ENCODE measurements at regions not wholly inside any gene's neighbourhood (a gene's known extent, or its start where the extent isn't known, plus 50 kb on each side); places are given as distances from the start of the nearest gene placed in this dataset.

DNA sequence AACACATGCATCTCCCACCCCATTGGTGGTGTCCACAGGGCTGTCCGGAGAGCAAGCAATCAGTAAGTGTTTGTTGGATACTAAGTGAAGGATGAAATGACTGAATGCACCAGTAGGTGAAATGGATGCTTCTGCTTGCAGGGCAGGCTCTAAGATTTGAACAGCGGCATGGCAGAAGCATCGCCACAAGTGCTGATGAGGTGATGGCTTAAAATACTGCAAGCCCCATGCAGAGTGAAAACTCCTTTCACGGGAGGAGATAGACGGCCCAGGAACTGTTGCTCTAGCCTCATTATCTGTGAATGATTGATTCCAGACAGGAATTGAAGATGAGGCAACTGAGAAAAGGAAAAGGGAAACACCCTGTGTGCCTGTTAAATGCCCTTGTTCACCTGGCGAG is 158.9 kb downstream of the LY86 start:
- peak overlapping the region in 10 of 12 donors; percentile 33 to 95 (median 92) for H3K27ac ChIP-seq
- H3K36me3 ChIP-seq, result no peaks in the 10 kb centered on the region
- WGBS, 4 donors, result 57 to 65% (median 59%) methylated on average over 6 of the region's 6 CpGs
- H3K27me3 ChIP-seq, result no peaks in the 10 kb centered on the region
- ATAC-seq, result peak in 3 of 4 donors; percentile 24 to 33 (median 28)
- intact Hi-C loops (cut with DNase I), result loop anchor here in 5 of 10 donors (5.0 to 10.0 kb wide), 4 partner anchors 77 to 247 kb away; no protein-coding TSS in a partner anchor
- TF ChIP-seq POLR2A (IDR thresholded peaks at IDR 0.05) (no peak), CTCF (IDR thresholded peaks at IDR 0.05) (no peak)
- H3K9me3 ChIP-seq, result no peaks in the 10 kb centered on the region
- DNase-seq, result no peak
- no peak overlapping the region for H3K4me3 ChIP-seq
- H3K4me1 ChIP-seq, result peaks cover 0 to 61% (median 46%) of the 10 kb centered on the region in 12 donors

- DNase-seq, result no peak
- intact Hi-C loops (cut with DNase I), result loop anchor here in 5 of 10 donors (5.0 to 10.0 kb wide), 4 partner anchors 77 to 247 kb away; no protein-coding TSS in a partner anchor
- Histone ChIP-seq H3K27me3 (no peaks in the 10 kb centered on the region), H3K4me1 (peaks cover 0 to 62% (median 47%) of the 10 kb centered on the region in 12 donors), H3K36me3 (no peaks in the 10 kb centered on the region), H3K27ac (peak overlapping the region in 11 of 12 donors; percentile 33 to 95 (median 91)), H3K9me3 (no peaks in the 10 kb centered on the region), H3K4me3 (no peak overlapping the region)
- WGBS, 4 donors, result 71 to 80% (median 80%) methylated on average over 10 of the region's 10 CpGs
- no peak for ATAC-seq
- no peak for TF ChIP-seq CTCF (IDR thresholded peaks at IDR 0.05)
- no peak for TF ChIP-seq POLR2A (IDR thresholded peaks at IDR 0.05)
These were observed 159.5 kb downstream of the LY86 start for GRCh38 chr6:6748001-6748400.

DNA sequence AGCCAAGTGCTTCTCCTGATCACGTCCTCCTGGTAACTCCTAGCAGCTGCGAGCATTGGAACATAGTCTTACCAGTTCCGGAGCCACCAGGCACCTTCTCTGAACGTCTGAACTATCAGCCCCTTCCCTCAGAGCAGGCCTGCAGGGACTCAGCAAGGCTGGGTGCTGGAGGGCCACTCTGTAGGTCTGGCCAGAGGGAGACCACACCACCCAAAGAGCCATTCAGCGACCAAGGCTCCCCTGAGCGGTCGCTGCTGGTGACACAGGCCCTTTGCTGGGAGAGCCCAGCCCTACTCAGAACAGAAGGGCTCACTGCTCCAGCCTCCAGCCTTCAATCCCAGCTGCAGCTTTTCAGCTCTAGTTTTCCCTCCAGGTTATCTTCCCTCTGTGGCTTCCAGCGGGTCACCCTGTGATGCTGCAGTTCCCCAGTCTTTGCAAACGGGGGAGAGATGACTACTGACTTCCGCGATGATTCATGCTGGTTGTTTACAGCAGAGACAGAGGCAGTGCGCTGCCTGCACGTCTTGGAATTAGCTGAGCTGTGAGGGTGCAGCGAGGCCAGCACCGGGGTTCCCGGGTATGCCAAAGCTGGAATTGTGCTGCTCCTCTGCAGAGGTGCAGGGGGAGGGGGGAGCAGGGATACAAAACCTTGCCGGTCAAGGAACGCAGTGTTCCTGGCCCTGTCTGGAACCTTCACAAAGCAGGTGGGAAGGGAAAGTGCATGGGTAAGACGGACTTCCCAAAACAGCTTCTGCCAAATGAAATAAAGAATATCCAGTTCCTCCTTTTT is 161.4 kb downstream of the LY86 start:
- Histone ChIP-seq H3K27me3 (no peaks in the 10 kb centered on the region), H3K9me3 (no peaks in the 10 kb centered on the region), H3K4me3 (peak overlapping the region in 1 of 12 donors; percentile 31), H3K27ac (peak overlapping the region; percentile 33 to 95 (median 88)), H3K36me3 (no peaks in the 10 kb centered on the region), H3K4me1 (peaks cover 0 to 62% (median 47%) of the 10 kb centered on the region in 12 donors)
- ATAC-seq (peak; percentile 16 to 56 (median 51)), DNase-seq (peak in 4 of 5 donors; percentile 66 to 72 (median 69))
- WGBS, 4 donors, result 51 to 57% (median 54%) methylated on average over 19 of the region's 19 CpGs
- intact Hi-C loops (cut with DNase I), result loop anchor here in 6 of 10 donors (5.0 to 10.0 kb wide), 5 partner anchors 75 to 355 kb away; partner anchors contain the start of gene RREB1 (in 1 of the 6)
- TF ChIP-seq POLR2A (IDR thresholded peaks at IDR 0.05) (no peak), CTCF (IDR thresholded peaks at IDR 0.05) (peak in 1 of 12 donors; percentile 5)

DNA sequence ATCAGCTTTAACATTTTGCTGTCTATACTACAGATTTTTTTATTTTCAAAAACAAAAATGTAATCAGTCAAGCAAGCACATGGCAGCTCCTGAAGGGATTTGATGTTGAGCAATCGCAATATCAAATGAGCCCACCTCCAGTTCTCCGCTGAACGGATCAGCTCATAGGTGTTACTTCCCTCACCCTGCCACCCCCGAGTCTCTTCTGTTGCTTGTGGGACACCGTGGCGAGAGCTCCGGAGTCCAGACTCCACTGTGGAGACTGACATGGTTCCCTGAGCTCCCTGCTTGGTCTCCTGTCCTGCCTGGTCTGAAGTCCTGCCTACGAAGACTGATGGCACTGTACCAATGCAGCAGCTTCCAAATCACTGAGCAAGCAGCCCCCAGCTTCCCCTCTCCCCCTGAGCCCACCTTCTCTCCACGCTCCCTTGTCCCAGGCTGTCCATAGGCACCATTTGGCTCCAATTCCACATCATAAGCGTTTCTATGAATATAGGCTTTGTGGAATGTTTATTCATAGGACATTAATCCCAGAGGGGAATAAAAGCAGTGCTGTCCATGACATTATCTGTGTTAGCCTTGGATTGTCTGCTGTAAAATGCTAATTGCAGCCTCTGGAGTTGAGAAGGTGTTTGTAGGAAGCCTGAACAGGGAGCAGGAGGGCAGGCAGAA is 162.2 kb downstream of the LY86 start:
- Histone ChIP-seq H3K4me3 (no peak overlapping the region), H3K4me1 (peaks cover 0 to 62% (median 47%) of the 10 kb centered on the region in 12 donors), H3K36me3 (no peaks in the 10 kb centered on the region), H3K27ac (peak overlapping the region in 10 of 12 donors; percentile 30 to 95 (median 86)), H3K27me3 (no peaks in the 10 kb centered on the region), H3K9me3 (no peaks in the 10 kb centered on the region)
- intact Hi-C loops (cut with DNase I), result loop anchor here in 1 of 10 donors (10.0 kb wide), 1 partner anchor 354 kb away; the partner anchor contains the start of gene RREB1
- ATAC-seq (no peak), DNase-seq (no peak)
- 85 to 86% (median 85%) methylated on average over 10 of the region's 10 CpGs for WGBS, 4 donors
- no peak for TF ChIP-seq POLR2A (IDR thresholded peaks at IDR 0.05)
- TF ChIP-seq CTCF (IDR thresholded peaks at IDR 0.05), result no peak

All from heart left ventricle (tissue), 16 donors.